ENCODE measurements at regions not wholly inside any gene's neighbourhood (a gene's known extent, or its start where the extent isn't known, plus 50 kb on each side); places are given as distances from the start of the nearest gene placed in this dataset.

DNA sequence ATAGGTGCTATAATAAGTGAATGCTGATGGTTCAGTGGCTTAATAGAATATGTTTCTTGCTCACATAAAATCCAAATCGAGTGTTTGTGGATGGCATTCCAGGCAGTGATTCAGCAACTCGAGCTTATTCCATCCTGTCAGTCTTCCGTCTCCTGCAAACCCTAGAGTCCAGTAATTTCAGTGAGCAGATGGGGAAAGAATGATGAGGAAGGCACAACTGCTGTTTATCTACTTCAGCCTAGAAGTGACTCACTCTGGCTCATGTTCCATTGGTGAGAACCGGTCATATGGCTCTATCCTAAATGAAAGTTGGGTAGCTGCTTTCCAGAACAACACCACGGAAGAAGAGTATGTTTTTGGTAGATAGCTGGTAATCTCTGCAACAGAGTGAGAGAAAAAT is 421.8 kb upstream of the PDE3A start:
- no peak overlapping the region for H3K27ac ChIP-seq (ENCODE audit: low read depth, low read length, severe bottlenecking)
- H3K9me3 ChIP-seq (ENCODE audit: control insufficient read depth, low read length) = peaks cover 6% of the 10 kb centered on the region
- H3K36me3 ChIP-seq (ENCODE audit: control insufficient read depth, insufficient read depth, low read length) = no peaks in the 10 kb centered on the region
- 81 to 100% methylated on average over 1 to 4 of the region's 5 CpGs for WGBS, 2 experiments (ENCODE audit: insufficient coverage in 2 of 2)
- no peak overlapping the region for H3K4me3 ChIP-seq (ENCODE audit: extremely low read depth, insufficient read depth, low read length, poor library complexity, severe bottlenecking)
- peaks cover 5% of the 10 kb centered on the region for H3K4me1 ChIP-seq (ENCODE audit: control insufficient read depth, insufficient read depth, low read length, poor library complexity, severe bottlenecking)

DNA sequence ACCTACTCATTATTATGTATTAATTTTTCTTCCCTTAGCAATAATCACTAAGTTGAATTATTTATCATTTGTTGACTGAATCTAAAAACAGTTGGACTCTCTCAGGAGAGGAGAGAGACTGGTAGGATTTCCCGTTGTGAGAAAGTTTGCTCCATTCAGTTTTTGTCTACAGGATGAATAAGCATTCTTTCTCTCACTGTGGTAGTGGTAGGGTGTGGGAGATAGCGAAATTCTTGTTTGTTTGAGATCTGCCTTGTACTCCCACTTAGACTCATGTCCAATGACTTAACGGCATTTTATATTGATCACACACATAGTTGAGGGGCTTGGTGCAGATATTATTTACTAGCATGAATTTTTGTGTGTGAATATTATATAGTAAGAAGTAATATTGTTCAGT is 421.0 kb upstream of the PDE3A start:
- Histone ChIP-seq H3K36me3 (ENCODE audit: control insufficient read depth, insufficient read depth, low read length) (no peaks in the 10 kb centered on the region), H3K9me3 (ENCODE audit: control insufficient read depth, low read length) (peaks cover 6% of the 10 kb centered on the region), H3K27ac (ENCODE audit: low read depth, low read length, severe bottlenecking) (peak overlapping the region; percentile 62), H3K4me1 (ENCODE audit: control insufficient read depth, insufficient read depth, low read length, poor library complexity, severe bottlenecking) (peaks cover 5% of the 10 kb centered on the region), H3K4me3 (ENCODE audit: extremely low read depth, insufficient read depth, low read length, poor library complexity, severe bottlenecking) (no peak overlapping the region)
- no CpG with 5 or more reads among the region's 3 CpGs for WGBS, 2 experiments (ENCODE audit: insufficient coverage in 2 of 2)

DNA sequence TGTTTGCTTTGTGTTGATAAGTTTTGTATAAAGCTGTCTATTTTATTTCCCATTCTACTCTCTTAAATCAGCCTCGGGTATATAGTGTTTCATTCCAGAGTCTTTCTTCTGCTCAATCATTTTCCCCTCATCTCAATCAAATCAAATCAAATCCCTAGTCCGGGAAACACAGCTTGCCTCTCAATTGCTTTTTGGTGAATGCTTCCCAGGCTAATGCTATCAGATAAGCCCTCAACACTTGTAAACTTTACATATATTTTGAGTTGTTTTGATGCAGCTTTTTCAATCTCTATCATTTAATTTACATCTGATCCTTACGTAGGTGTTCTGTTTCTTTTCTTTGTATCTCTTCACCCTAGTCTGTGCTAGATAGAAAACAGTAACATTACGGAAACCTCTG is 416.7 kb upstream of the PDE3A start:
- Histone ChIP-seq H3K4me1 (ENCODE audit: control insufficient read depth, insufficient read depth, low read length, poor library complexity, severe bottlenecking) (no peaks in the 10 kb centered on the region), H3K9me3 (ENCODE audit: control insufficient read depth, low read length) (peaks cover 6% of the 10 kb centered on the region), H3K36me3 (ENCODE audit: control insufficient read depth, insufficient read depth, low read length) (no peaks in the 10 kb centered on the region), H3K27ac (ENCODE audit: low read depth, low read length, severe bottlenecking) (no peak overlapping the region), H3K4me3 (ENCODE audit: extremely low read depth, insufficient read depth, low read length, poor library complexity, severe bottlenecking) (no peak overlapping the region)
- WGBS, 2 experiments (ENCODE audit: insufficient coverage in 2 of 2) = 80 to 100% methylated on average over 1 to 2 of the region's 4 CpGs

DNA sequence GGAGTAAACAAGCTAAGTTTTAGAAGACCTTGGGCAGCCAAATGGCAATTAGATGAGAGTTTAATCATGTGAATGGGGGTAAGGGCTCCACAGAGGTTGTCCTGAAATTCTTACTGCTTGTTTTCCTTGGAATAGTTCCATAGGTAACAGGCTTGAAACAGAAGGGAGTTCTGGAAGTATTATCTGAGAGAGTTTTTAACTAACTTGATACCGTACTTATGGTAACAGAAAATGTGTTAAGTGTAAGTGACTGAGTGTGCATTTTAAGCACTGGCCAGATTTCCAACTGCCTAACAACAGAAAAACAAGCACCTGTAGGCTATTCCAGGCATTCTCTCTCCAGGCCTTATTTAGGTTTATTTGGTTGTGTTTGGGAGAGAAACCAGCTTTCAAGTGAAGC is 414.6 kb upstream of the PDE3A start:
- no peaks in the 10 kb centered on the region for H3K4me1 ChIP-seq (ENCODE audit: control insufficient read depth, insufficient read depth, low read length, poor library complexity, severe bottlenecking)
- peaks cover 4% of the 10 kb centered on the region for H3K9me3 ChIP-seq (ENCODE audit: control insufficient read depth, low read length)
- no peaks in the 10 kb centered on the region for H3K36me3 ChIP-seq (ENCODE audit: control insufficient read depth, insufficient read depth, low read length)
- no CpG with 5 or more reads among the region's 1 CpG for WGBS, 2 experiments (ENCODE audit: insufficient coverage in 2 of 2)
- no peak overlapping the region for H3K27ac ChIP-seq (ENCODE audit: low read depth, low read length, severe bottlenecking)
- H3K4me3 ChIP-seq (ENCODE audit: extremely low read depth, insufficient read depth, low read length, poor library complexity, severe bottlenecking) = no peak overlapping the region

DNA sequence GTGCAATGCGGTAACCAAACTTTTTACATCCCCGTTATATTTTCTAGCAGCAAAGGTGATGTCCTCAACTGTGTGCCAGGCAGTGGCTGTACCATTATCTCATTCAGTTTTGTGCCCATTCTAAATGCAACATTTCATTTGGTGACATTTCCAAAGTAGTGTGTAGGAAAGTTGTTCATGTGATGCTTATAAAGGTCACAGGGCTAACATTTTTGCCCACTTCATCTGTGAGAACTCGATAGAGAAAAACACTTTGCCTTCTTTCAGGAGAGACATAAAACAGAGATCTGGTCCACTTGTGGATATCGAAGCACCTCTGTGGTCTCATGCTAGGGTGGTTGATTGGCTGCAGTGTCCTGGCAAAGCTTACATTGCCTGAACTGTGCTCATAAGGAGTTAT is 414.2 kb upstream of the PDE3A start:
- no peak overlapping the region for H3K27ac ChIP-seq (ENCODE audit: low read depth, low read length, severe bottlenecking)
- H3K9me3 ChIP-seq (ENCODE audit: control insufficient read depth, low read length) = no peaks in the 10 kb centered on the region
- no peaks in the 10 kb centered on the region for H3K36me3 ChIP-seq (ENCODE audit: control insufficient read depth, insufficient read depth, low read length)
- WGBS, 2 experiments (ENCODE audit: insufficient coverage in 2 of 2) = 94 to 100% methylated on average over 3 to 4 of the region's 4 CpGs
- no peak overlapping the region for H3K4me3 ChIP-seq (ENCODE audit: extremely low read depth, insufficient read depth, low read length, poor library complexity, severe bottlenecking)
- no peaks in the 10 kb centered on the region for H3K4me1 ChIP-seq (ENCODE audit: control insufficient read depth, insufficient read depth, low read length, poor library complexity, severe bottlenecking)

DNA sequence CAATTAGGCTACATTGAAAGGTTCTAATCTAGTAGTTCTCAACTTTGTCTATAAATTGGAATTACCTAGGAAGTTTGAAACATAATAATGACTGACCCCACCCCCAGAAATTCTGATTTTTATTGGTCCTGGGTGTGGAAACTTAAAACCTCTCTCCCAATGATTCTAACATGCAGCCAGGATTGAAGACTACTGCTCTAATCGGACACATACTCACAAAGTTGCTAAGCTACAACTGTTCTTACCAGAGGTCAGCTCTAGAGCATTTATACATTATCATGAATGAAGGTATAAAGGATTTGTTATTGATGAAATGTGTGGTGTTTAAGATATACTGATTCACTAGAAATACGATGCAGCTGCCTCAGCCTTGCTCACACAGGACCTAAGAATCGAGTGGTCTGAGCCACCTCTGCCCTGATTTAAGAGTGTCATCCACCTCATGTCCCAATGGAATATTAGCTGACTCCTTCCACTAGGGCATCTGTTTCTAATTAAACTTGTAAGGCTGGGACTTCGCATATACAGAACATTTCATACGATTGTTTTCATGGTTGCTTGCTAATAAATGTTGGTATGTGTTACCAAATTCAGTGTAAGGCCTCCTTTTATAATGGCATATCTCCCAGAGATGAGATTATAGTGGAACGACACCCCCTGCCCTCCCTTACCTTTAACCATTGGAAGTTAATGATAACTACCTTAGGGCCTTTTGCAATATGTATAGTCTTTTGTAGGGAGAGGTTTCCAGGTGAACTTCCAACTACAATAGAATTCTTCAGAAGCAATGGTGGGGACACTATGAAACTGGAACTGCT is 410.8 kb upstream of the PDE3A start:
- H3K4me3 ChIP-seq (ENCODE audit: extremely low read depth, insufficient read depth, low read length, poor library complexity, severe bottlenecking) = no peak overlapping the region
- 71 to 86% methylated on average over 2 to 3 of the region's 6 CpGs for WGBS, 2 experiments (ENCODE audit: insufficient coverage in 2 of 2)
- H3K4me1 ChIP-seq (ENCODE audit: control insufficient read depth, insufficient read depth, low read length, poor library complexity, severe bottlenecking) = no peaks in the 10 kb centered on the region
- H3K9me3 ChIP-seq (ENCODE audit: control insufficient read depth, low read length) = no peaks in the 10 kb centered on the region
- H3K36me3 ChIP-seq (ENCODE audit: control insufficient read depth, insufficient read depth, low read length) = no peaks in the 10 kb centered on the region
- no peak overlapping the region for H3K27ac ChIP-seq (ENCODE audit: low read depth, low read length, severe bottlenecking)

DNA sequence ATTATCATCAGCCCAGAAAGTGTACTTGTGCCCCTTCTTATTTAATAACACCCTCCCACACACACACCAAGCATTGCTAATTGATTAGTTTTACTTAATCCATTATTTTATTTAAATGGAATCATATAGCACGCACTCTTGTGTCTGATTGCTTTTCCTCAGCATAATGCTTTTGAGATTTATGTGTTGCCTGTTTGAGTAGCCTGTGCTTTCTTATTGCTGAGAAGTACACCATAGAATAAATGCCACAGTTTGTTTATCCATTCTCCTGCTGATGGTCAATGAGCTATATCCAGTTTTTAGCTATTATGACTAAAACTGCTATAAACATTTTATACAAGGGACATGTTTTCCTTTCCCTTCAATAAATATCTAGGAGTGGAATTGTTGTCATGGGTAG is 409.9 kb upstream of the PDE3A start:
- H3K9me3 ChIP-seq (ENCODE audit: control insufficient read depth, low read length) = no peaks in the 10 kb centered on the region
- no peaks in the 10 kb centered on the region for H3K36me3 ChIP-seq (ENCODE audit: control insufficient read depth, insufficient read depth, low read length)
- no peak overlapping the region for H3K4me3 ChIP-seq (ENCODE audit: extremely low read depth, insufficient read depth, low read length, poor library complexity, severe bottlenecking)
- no CpG with 5 or more reads among the region's 1 CpG for WGBS, 2 experiments (ENCODE audit: insufficient coverage in 2 of 2)
- no peak overlapping the region for H3K27ac ChIP-seq (ENCODE audit: low read depth, low read length, severe bottlenecking)
- H3K4me1 ChIP-seq (ENCODE audit: control insufficient read depth, insufficient read depth, low read length, poor library complexity, severe bottlenecking) = no peaks in the 10 kb centered on the region

DNA sequence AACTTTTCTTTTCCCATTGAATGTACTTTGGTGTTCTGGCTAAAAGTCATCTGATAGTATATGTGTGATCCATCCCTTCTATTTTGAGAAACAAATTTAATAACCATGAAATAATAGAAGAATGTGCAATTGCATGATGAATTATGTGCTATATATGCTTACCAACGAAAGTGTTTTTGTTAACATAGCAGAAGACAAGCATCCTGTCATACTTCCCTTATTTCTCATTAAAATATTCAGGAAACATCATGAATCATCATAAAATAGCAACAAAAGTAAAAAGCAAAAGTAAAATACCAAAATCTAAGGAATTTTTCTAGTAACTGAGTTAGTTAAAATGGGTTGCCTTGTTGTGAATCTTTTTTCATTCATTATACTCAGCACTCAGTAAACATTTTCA is 409.0 kb upstream of the PDE3A start:
- H3K4me3 ChIP-seq (ENCODE audit: extremely low read depth, insufficient read depth, low read length, poor library complexity, severe bottlenecking) = no peak overlapping the region

DNA sequence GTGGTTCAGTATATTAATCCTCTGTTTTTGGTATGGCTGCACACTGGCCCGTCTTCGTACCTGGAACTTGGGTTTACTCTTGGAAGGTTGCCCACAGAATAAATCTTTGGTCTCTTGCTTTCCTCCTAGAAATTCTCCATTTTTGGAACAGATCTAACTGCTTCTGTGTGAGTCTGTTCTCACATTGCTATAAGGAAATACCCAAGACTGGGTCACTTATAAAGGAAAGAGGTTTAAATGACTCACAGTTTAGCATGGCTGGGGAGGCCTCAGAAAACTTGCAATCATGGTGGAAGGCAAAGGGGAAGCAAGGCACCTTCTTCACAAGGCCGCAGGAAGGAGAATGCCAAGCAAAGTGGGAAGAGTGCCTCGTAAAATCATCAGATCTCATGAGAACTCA is 407.8 kb upstream of the PDE3A start:
- 100% methylated on average over 2 to 3 of the region's 4 CpGs for WGBS, 2 experiments (ENCODE audit: insufficient coverage in 2 of 2)

More for the DNA sequence above, 409.0 kb upstream of the PDE3A start:
- Histone ChIP-seq H3K27ac (ENCODE audit: low read depth, low read length, severe bottlenecking) (no peak overlapping the region), H3K4me1 (ENCODE audit: control insufficient read depth, insufficient read depth, low read length, poor library complexity, severe bottlenecking) (peaks cover 7% of the 10 kb centered on the region), H3K9me3 (ENCODE audit: control insufficient read depth, low read length) (no peaks in the 10 kb centered on the region), H3K36me3 (ENCODE audit: control insufficient read depth, insufficient read depth, low read length) (no peaks in the 10 kb centered on the region)
- WGBS, 2 experiments (ENCODE audit: insufficient coverage in 2 of 2) = no CpG with 5 or more reads among the region's 1 CpG

DNA sequence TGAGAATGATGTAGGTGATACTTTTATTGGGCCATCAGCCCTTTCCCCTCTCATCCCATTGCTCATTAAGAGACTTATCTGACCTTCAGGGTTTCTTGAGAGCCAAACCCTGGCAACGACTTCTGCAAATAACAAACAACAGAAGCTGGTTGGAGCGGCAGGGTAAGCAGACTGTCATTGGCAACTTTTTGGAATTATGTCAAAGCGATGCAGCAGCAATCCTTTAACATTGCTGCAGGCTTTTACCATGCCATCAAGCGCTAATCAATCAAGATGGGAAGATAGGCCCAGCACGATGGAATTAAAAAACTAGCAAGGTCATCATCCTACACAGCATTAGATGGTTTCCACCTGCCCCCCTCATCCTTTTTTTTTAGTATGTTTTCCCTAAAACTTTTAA is 406.1 kb upstream of the PDE3A start:
- Histone ChIP-seq H3K9me3 (ENCODE audit: control insufficient read depth, low read length) (no peaks in the 10 kb centered on the region), H3K27ac (ENCODE audit: low read depth, low read length, severe bottlenecking) (no peak overlapping the region), H3K36me3 (ENCODE audit: control insufficient read depth, insufficient read depth, low read length) (no peaks in the 10 kb centered on the region), H3K4me3 (ENCODE audit: extremely low read depth, insufficient read depth, low read length, poor library complexity, severe bottlenecking) (no peak overlapping the region), H3K4me1 (ENCODE audit: control insufficient read depth, insufficient read depth, low read length, poor library complexity, severe bottlenecking) (peaks cover 25% of the 10 kb centered on the region)
- WGBS, 2 experiments (ENCODE audit: insufficient coverage in 2 of 2) = 68 to 92% methylated on average over 3 to 4 of the region's 5 CpGs

More for the DNA sequence above, 407.8 kb upstream of the PDE3A start:
- Histone ChIP-seq H3K9me3 (ENCODE audit: control insufficient read depth, low read length) (no peaks in the 10 kb centered on the region), H3K27ac (ENCODE audit: low read depth, low read length, severe bottlenecking) (no peak overlapping the region), H3K4me1 (ENCODE audit: control insufficient read depth, insufficient read depth, low read length, poor library complexity, severe bottlenecking) (peaks cover 18% of the 10 kb centered on the region), H3K36me3 (ENCODE audit: control insufficient read depth, insufficient read depth, low read length) (no peaks in the 10 kb centered on the region), H3K4me3 (ENCODE audit: extremely low read depth, insufficient read depth, low read length, poor library complexity, severe bottlenecking) (no peak overlapping the region)

DNA sequence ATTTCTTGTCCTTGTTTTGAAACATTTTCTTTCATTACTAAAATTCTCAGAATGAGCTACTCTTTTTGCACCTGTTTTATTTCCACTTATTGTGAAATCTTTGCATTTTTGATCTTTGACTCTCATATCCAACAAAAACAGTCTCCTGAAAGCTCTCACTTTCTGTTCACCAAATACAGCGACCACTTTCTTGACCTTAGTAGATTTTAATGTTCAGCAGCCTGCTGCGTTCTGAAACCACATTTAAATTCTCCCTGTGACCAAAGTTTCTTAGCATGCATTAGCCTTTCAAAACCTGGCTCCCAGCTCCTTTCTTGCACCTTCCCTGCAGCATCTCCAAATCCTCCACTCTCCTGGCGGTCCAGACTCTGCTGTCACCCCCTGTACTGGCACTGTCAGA is 404.4 kb upstream of the PDE3A start:
- Histone ChIP-seq H3K36me3 (ENCODE audit: control insufficient read depth, insufficient read depth, low read length) (no peaks in the 10 kb centered on the region), H3K4me3 (ENCODE audit: extremely low read depth, insufficient read depth, low read length, poor library complexity, severe bottlenecking) (no peak overlapping the region), H3K9me3 (ENCODE audit: control insufficient read depth, low read length) (no peaks in the 10 kb centered on the region), H3K4me1 (ENCODE audit: control insufficient read depth, insufficient read depth, low read length, poor library complexity, severe bottlenecking) (peaks cover 33% of the 10 kb centered on the region), H3K27ac (ENCODE audit: low read depth, low read length, severe bottlenecking) (peak overlapping the region; percentile 36)
- 78 to 82% methylated on average over 3 of the region's 3 CpGs for WGBS, 2 experiments (ENCODE audit: insufficient coverage in 2 of 2)
